Endodermal cell (in vitro differentiated cells): ENCODE measurements at regions not wholly inside any gene's neighbourhood (a gene's known extent, or its start where the extent isn't known, plus 50 kb on each side); places are given as distances from the start of the nearest gene placed in this dataset.

Experiments
- DNase-seq: peaks from one replicate; pipeline ENCODE4 v3.0.0-alpha.2; 2017
- H3K27ac ChIP-seq: 2 replicates; pipeline ENCODE4 v1.5.1; 2013; ENCODE audit warnings: mild to moderate bottlenecking, low read depth, low read length, moderate library complexity
- H3K27me3 ChIP-seq: 2 replicates; pipeline ENCODE4 v1.6.1; 2013; ENCODE audit warnings: mild to moderate bottlenecking, low read length, moderate library complexity; ENCODE audit not compliant: insufficient read depth, control insufficient read depth, poor library complexity, severe bottlenecking
- H3K36me3 ChIP-seq: 2 replicates; pipeline ENCODE4 v1.7.0; 2013; ENCODE audit warnings: mild to moderate bottlenecking, low read length, moderate library complexity; ENCODE audit not compliant: control insufficient read depth, insufficient read depth
- H3K4me1 ChIP-seq: one replicate; pipeline ENCODE4 v1.7.0; 2013; ENCODE audit warnings: low read length; ENCODE audit not compliant: control insufficient read depth, insufficient read depth
- H3K4me3 ChIP-seq: 2 replicates; pipeline ENCODE4 v1.5.1; 2013; ENCODE audit warnings: mild to moderate bottlenecking, low read length, moderate library complexity
- H3K9ac ChIP-seq: 2 replicates; pipeline ENCODE4 v1.6.1; 2013; ENCODE audit warnings: mild to moderate bottlenecking, low read length, moderate library complexity; ENCODE audit not compliant: poor library complexity, severe bottlenecking; ENCODE audit errors: extremely low read depth
- H3K9me3 ChIP-seq: 2 replicates; pipeline ENCODE4 v1.6.1; 2013; ENCODE audit warnings: mild to moderate bottlenecking, low read length, moderate library complexity; ENCODE audit not compliant: control insufficient read depth
- H3K27ac Mint-ChIP-seq: 2 replicates; pipeline ENCODE4 v1.8.0; 2020; ENCODE audit warnings: mixed read lengths
- H3K27me3 Mint-ChIP-seq: 2 replicates; pipeline ENCODE4 v1.8.0; 2021; ENCODE audit warnings: mild to moderate bottlenecking, mixed read lengths; ENCODE audit not compliant: insufficient read depth
- H3K36me3 Mint-ChIP-seq: 2 replicates; pipeline ENCODE4 v1.8.0; 2020; ENCODE audit warnings: low read depth, mixed read lengths
- H3K4me1 Mint-ChIP-seq: 2 replicates; pipeline ENCODE4 v1.8.0; 2020; ENCODE audit warnings: mixed read lengths
- H3K4me3 Mint-ChIP-seq: 2 replicates; pipeline ENCODE4 v1.8.0; 2020; ENCODE audit warnings: mild to moderate bottlenecking, moderate library complexity, mixed read lengths
- H3K9me3 Mint-ChIP-seq: 2 replicates; pipeline ENCODE4 v1.8.0; 2020; ENCODE audit warnings: mild to moderate bottlenecking, mixed read lengths
- CTCF ChIP-seq: fragments of 200-600 bp; sonication (generic); conservative IDR thresholded peaks from 2 replicates; pipeline ENCODE4 v1.5.0; 2021; ENCODE audit warnings: antibody characterized with exemption, mild to moderate bottlenecking
- WGBS, 2 experiments: methylation state at CpG; one replicate each; pipeline versions ENCODE4 v1.1.5 to v1.1.7; 2013; ENCODE audit warnings: missing lambda C conversion rate in 2 of 2, mixed read lengths in 1 of 2; ENCODE audit not compliant: insufficient coverage in 1 of 2, insufficient read length in 1 of 2; 5-methylcytosine and 5-hydroxymethylcytosine counted together

- no peak for TF ChIP-seq CTCF
- no peaks in the 10 kb centered on the region for H3K36me3 Mint-ChIP-seq
- no CpG with 5 or more reads among the region's 1 CpG for WGBS, 2 experiments
- Histone ChIP-seq H3K4me1 (no peaks in the 10 kb centered on the region), H3K4me3 (no peak overlapping the region), H3K36me3 (no peaks in the 10 kb centered on the region), H3K9me3 (no peaks in the 10 kb centered on the region), H3K9ac (no peak overlapping the region), H3K27ac (no peak overlapping the region), H3K27me3 (no peaks in the 10 kb centered on the region)
- peaks cover 12% of the 10 kb centered on the region for H3K4me1 Mint-ChIP-seq
- DNase-seq = no peak
- H3K27ac Mint-ChIP-seq = no peak overlapping the region
- no peak overlapping the region for H3K4me3 Mint-ChIP-seq
- H3K27me3 Mint-ChIP-seq = no peaks in the 10 kb centered on the region
- peaks cover 3% of the 10 kb centered on the region for H3K9me3 Mint-ChIP-seq
Measured at GRCh38 chr5:29309359-29309758, 1884.1 kb upstream of the CDH6 start.

- 94% methylated on average over 2 of the region's 3 CpGs; no CpG with 5 or more reads in 1 of the 2 experiments for WGBS, 2 experiments
- Mint-ChIP-seq H3K36me3 (no peaks in the 10 kb centered on the region), H3K4me3 (no peak overlapping the region), H3K4me1 (peaks cover 12% of the 10 kb centered on the region), H3K27me3 (no peaks in the 10 kb centered on the region), H3K9me3 (peaks cover 3% of the 10 kb centered on the region), H3K27ac (no peak overlapping the region)
- Histone ChIP-seq H3K4me1 (no peaks in the 10 kb centered on the region), H3K36me3 (no peaks in the 10 kb centered on the region), H3K27ac (no peak overlapping the region), H3K9ac (no peak overlapping the region), H3K4me3 (no peak overlapping the region), H3K9me3 (no peaks in the 10 kb centered on the region), H3K27me3 (no peaks in the 10 kb centered on the region)
- no peak for DNase-seq
- TF ChIP-seq CTCF = no peak
Measured at GRCh38 chr5:29307478-29307877, 1886.0 kb upstream of the CDH6 start.

DNA sequence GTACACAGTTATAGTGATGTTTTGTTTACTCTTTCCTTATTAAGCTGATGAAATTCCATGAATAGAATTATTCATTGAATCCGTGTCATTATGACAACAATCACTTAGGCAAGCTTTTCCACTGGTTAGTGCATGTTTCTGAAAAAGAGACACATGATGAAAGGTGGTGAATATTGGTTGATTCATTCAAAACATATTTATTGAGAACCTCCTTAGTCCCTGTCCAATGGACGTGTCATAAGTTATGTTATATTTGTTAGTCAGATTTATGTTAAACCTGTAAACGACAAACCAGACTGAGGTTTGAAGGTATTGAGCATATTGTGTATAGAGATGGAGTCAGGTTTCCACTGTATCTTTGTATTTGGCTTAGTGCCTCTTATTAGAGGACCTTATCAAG is 1888.9 kb upstream of the CDH6 start:
- H3K27ac Mint-ChIP-seq = no peak overlapping the region
- no peak for DNase-seq
- no peak overlapping the region for H3K4me3 Mint-ChIP-seq
- Histone ChIP-seq H3K27ac (no peak overlapping the region), H3K4me1 (no peaks in the 10 kb centered on the region), H3K27me3 (no peaks in the 10 kb centered on the region), H3K4me3 (no peak overlapping the region), H3K9ac (no peak overlapping the region), H3K36me3 (no peaks in the 10 kb centered on the region), H3K9me3 (peaks cover 7% of the 10 kb centered on the region)
- no peaks in the 10 kb centered on the region for H3K36me3 Mint-ChIP-seq
- H3K9me3 Mint-ChIP-seq = peaks cover 3% of the 10 kb centered on the region
- H3K4me1 Mint-ChIP-seq = peaks cover 7% of the 10 kb centered on the region
- H3K27me3 Mint-ChIP-seq = no peaks in the 10 kb centered on the region
- no peak for TF ChIP-seq CTCF
- WGBS, 2 experiments = 86 to 90% methylated on average over 1 to 3 of the region's 3 CpGs
